GM18951 (cell line): ENCODE measurements at regions not wholly inside any gene's neighbourhood (a gene's known extent, or its start where the extent isn't known, plus 50 kb on each side); places are given as distances from the start of the nearest gene placed in this dataset.
"Not testable (repeated sequence)": the region's sequence is repeated elsewhere in the genome, so short reads cannot be mapped to it uniquely, and the experiment has no call there.

ENCODE experiments used
- POLR2A ChIP-seq: IDR thresholded peaks from 4 replicates; pipeline ENCODE4 v1.6.1; 2011; ENCODE audit warnings: mild to moderate bottlenecking; ENCODE audit not compliant: insufficient read length, insufficient read depth; ENCODE audit errors: extremely low read depth
- in situ Hi-C: fragments of 300-500 bp; cut with MboI; formaldehyde crosslinking; loops from one replicate; pipeline ENCODE4 v1.12.0; 2022; ENCODE audit warnings: low sequenced_read_pairs, mixed read lengths, inconsistent platforms; ENCODE audit not compliant: unreplicated experiment

GRCh38 chr6:1226277-1227099 is 85.4 kb upstream of the FOXQ1 start:
- in situ Hi-C loops, result no loop called here
- no peak for TF ChIP-seq POLR2A

- TF ChIP-seq POLR2A, result no peak
- in situ Hi-C loops, result no loop called here
These were observed 87.4 kb upstream of the FOXQ1 start for GRCh38 chr6:1224514-1224913.

GRCh38 chr6:1222728-1223595 is 88.9 kb upstream of the FOXQ1 start:
- TF ChIP-seq POLR2A, result no peak
- in situ Hi-C loops, result no loop called here

GRCh38 chr6:1217396-1217795 is 94.5 kb upstream of the FOXQ1 start:
- in situ Hi-C loops, result no loop called here
- no peak for TF ChIP-seq POLR2A

- in situ Hi-C loops, result no loop called here
- TF ChIP-seq POLR2A, result no peak
These were observed 95.4 kb upstream of the FOXQ1 start for GRCh38 chr6:1216488-1216974.

- TF ChIP-seq POLR2A, result no peak
- in situ Hi-C loops, result no loop called here
These were observed 95.9 kb upstream of the FOXQ1 start for GRCh38 chr6:1215884-1216487.

- in situ Hi-C loops, result no loop called here
- no peak for TF ChIP-seq POLR2A
These were observed 96.9 kb upstream of the FOXQ1 start for GRCh38 chr6:1215023-1215422.

DNA sequence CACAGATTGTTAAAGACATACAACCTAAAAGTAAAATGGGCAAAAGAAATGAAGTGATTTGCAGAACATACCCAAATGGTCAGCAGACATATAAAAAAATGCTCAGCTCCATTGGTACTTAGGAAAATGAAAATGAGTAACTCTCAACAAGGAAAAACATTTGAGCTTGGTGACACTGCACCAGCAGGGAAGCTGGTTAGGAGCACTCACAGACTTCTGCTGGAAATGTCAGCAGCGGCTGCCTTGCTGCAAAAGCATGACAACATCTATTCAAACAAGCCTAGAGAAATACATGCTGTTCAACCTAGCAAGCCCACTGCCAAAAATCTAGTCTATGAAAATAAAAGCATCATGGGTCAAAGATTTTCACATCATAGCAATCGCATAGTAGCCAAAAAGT is 99.0 kb upstream of the FOXQ1 start:
- in situ Hi-C loops, result no loop called here
- no peak for TF ChIP-seq POLR2A

GRCh38 chr6:1212138-1212537 is 99.8 kb upstream of the FOXQ1 start:
- in situ Hi-C loops, result not testable (repeated sequence)

- in situ Hi-C loops, result not testable (repeated sequence)
These were observed 101.3 kb upstream of the FOXQ1 start for GRCh38 chr6:1210631-1211030.

DNA sequence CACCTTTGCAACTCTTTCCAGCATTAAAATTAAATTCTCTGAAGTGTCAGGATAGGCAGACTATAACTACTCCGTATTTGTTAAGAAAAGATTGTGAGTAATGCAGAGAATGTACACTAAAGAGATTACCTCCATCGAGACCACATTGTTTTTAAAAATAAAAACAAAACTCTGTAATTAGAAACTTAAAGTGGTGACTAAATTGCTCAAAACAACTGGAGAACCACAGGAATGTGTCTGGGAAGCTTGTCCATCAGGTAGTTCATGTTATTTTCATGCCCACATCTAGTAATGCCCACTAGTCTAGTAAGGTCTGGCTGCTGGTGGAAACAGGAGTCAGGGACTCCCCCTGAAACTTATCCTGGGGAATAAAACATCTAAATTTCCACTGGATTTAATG is 103.0 kb upstream of the FOXQ1 start:
- in situ Hi-C loops, result no loop called here
- no peak for TF ChIP-seq POLR2A

GRCh38 chr6:1203546-1203945 is 108.4 kb upstream of the FOXQ1 start:
- no peak for TF ChIP-seq POLR2A
- in situ Hi-C loops, result no loop called here

GRCh38 chr6:1202201-1202600 is 109.7 kb upstream of the FOXQ1 start:
- TF ChIP-seq POLR2A, result no peak
- in situ Hi-C loops, result no loop called here
